ENCODE measurements at regions not wholly inside any gene's neighbourhood (a gene's known extent, or its start where the extent isn't known, plus 50 kb on each side); places are given as distances from the start of the nearest gene placed in this dataset.
"Not testable (repeated sequence)": the region's sequence is repeated elsewhere in the genome, so short reads cannot be mapped to it uniquely, and the experiment has no call there.

- TF ChIP-seq EZH2phosphoT487 (conservative IDR thresholded peaks at IDR 0.05; ENCODE audit: low read length) (no peak), CTCF (IDR thresholded peaks at IDR 0.05; ENCODE audit: insufficient read depth, low read length, poor library complexity, severe bottlenecking) (no peak)
- Histone ChIP-seq H3K4me3 (ENCODE audit: insufficient read depth, low read length, poor library complexity, severe bottlenecking) (no peak overlapping the region), H2AFZ (ENCODE audit: low read depth, low read length, severe bottlenecking) (no peak overlapping the region), H3K27ac (ENCODE audit: low read depth, low read length) (no peak overlapping the region), H3K36me3 (ENCODE audit: low read length) (no peaks in the 10 kb centered on the region), H3K9me3 (ENCODE audit: insufficient read depth, low read length) (no peaks in the 10 kb centered on the region), H3K9me2 (replicated peaks; ENCODE audit: insufficient read depth, low read length) (no peaks in the 10 kb centered on the region), H3F3A (ENCODE audit: insufficient read depth) (no peaks in the 10 kb centered on the region), H3K9ac (ENCODE audit: low read length) (no peak overlapping the region), H3K27me3 (ENCODE audit: low read length) (no peaks in the 10 kb centered on the region), H3K4me2 (ENCODE audit: low read depth, low read length, poor library complexity, severe bottlenecking) (no peak overlapping the region), H3K79me2 (ENCODE audit: insufficient read depth, low read length) (no peaks in the 10 kb centered on the region), H4K20me1 (ENCODE audit: low read depth, low read length) (no peaks in the 10 kb centered on the region)
Observed at GRCh38 chr5:157942595-157942994, 83.7 kb upstream of the CLINT1 start.

GRCh38 chr5:157941616-157942015 is 82.7 kb upstream of the CLINT1 start:
- H3K36me3 ChIP-seq (ENCODE audit: low read length), result no peaks in the 10 kb centered on the region
- no peak overlapping the region for H3K4me2 ChIP-seq (ENCODE audit: low read depth, low read length, poor library complexity, severe bottlenecking)
- no peak overlapping the region for H3K4me3 ChIP-seq (ENCODE audit: insufficient read depth, low read length, poor library complexity, severe bottlenecking)
- H3K79me2 ChIP-seq (ENCODE audit: insufficient read depth, low read length), result no peaks in the 10 kb centered on the region
- H3K9me2 ChIP-seq (replicated peaks; ENCODE audit: insufficient read depth, low read length), result no peaks in the 10 kb centered on the region
- H4K20me1 ChIP-seq (ENCODE audit: low read depth, low read length), result no peaks in the 10 kb centered on the region
- H3K27ac ChIP-seq (ENCODE audit: low read depth, low read length), result no peak overlapping the region
- no peak overlapping the region for H2AFZ ChIP-seq (ENCODE audit: low read depth, low read length, severe bottlenecking)
- H3K27me3 ChIP-seq (ENCODE audit: low read length), result no peaks in the 10 kb centered on the region
- H3K9ac ChIP-seq (ENCODE audit: low read length), result no peak overlapping the region
- no peaks in the 10 kb centered on the region for H3K9me3 ChIP-seq (ENCODE audit: insufficient read depth, low read length)
- TF ChIP-seq EZH2phosphoT487 (conservative IDR thresholded peaks at IDR 0.05; ENCODE audit: low read length) (no peak), CTCF (IDR thresholded peaks at IDR 0.05; ENCODE audit: insufficient read depth, low read length, poor library complexity, severe bottlenecking) (no peak)
- no peaks in the 10 kb centered on the region for H3F3A ChIP-seq (ENCODE audit: insufficient read depth)

- H3K9ac ChIP-seq (ENCODE audit: low read length); H3K79me2 ChIP-seq (ENCODE audit: insufficient read depth, low read length); H3K9me2 ChIP-seq (replicated peaks; ENCODE audit: insufficient read depth, low read length); H4K20me1 ChIP-seq (ENCODE audit: low read depth, low read length); H3F3A ChIP-seq (ENCODE audit: insufficient read depth); H3K9me3 ChIP-seq (ENCODE audit: insufficient read depth, low read length); H3K4me3 ChIP-seq (ENCODE audit: insufficient read depth, low read length, poor library complexity, severe bottlenecking); H3K36me3 ChIP-seq (ENCODE audit: low read length); H3K4me2 ChIP-seq (ENCODE audit: low read depth, low read length, poor library complexity, severe bottlenecking); H3K27ac ChIP-seq (ENCODE audit: low read depth, low read length); H2AFZ ChIP-seq (ENCODE audit: low read depth, low read length, severe bottlenecking); H3K27me3 ChIP-seq (ENCODE audit: low read length): not testable (repeated sequence)
Observed at GRCh38 chr5:157938101-157938500, 79.2 kb upstream of the CLINT1 start.

- not testable (repeated sequence) for H3K9ac ChIP-seq (ENCODE audit: low read length); H3K27ac ChIP-seq (ENCODE audit: low read depth, low read length); H3K4me2 ChIP-seq (ENCODE audit: low read depth, low read length, poor library complexity, severe bottlenecking); H3K9me2 ChIP-seq (replicated peaks; ENCODE audit: insufficient read depth, low read length); H2AFZ ChIP-seq (ENCODE audit: low read depth, low read length, severe bottlenecking); H4K20me1 ChIP-seq (ENCODE audit: low read depth, low read length); H3K9me3 ChIP-seq (ENCODE audit: insufficient read depth, low read length); H3K27me3 ChIP-seq (ENCODE audit: low read length); H3K79me2 ChIP-seq (ENCODE audit: insufficient read depth, low read length); H3K36me3 ChIP-seq (ENCODE audit: low read length); H3K4me3 ChIP-seq (ENCODE audit: insufficient read depth, low read length, poor library complexity, severe bottlenecking); H3F3A ChIP-seq (ENCODE audit: insufficient read depth)
Observed at GRCh38 chr5:157936776-157937501, 78.0 kb upstream of the CLINT1 start.

Data from SU-DHL-6 (cell line).